HCT116 (cell line): ENCODE measurements at regions not wholly inside any gene's neighbourhood (a gene's known extent, or its start where the extent isn't known, plus 50 kb on each side); places are given as distances from the start of the nearest gene placed in this dataset.

Source experiments
- ATAC-seq: fragments of 200-7000 bp; cut with Tn5 transposase; 2 replicates; pipeline ENCODE4 v1.9.1; 2020; ENCODE audit warnings: mild to moderate bottlenecking, moderate library complexity
- BruUV-seq: library from RNA; stranded (reverse); fragments of 400-500 nt; replicated peaks from 2 replicates; lab custom pipeline; 2021; lab: Mats Ljungman, UMichigan
- CTCF ChIA-PET: fragments of 300-600 bp; sonication (Branson Sonifier 250); formaldehyde crosslinking; loops from one replicate; lab custom pipeline; 2021; ENCODE audit warnings: antibody characterized with exemption; lab: Charles Lee
- POLR2A ChIA-PET: fragments of 300-600, 350-600 bp; sonication (Branson Sonifier 250); formaldehyde crosslinking; loops from one replicate; lab custom pipeline; 2021; ENCODE audit warnings: antibody characterized with exemption; lab: Charles Lee
- RAD21 ChIA-PET, 2 experiments: fragments of 300-600 bp; sonication (Branson Sonifier 250); formaldehyde crosslinking; loops; one replicate each; lab custom pipeline; 2023; ENCODE audit warnings: low total read pairs in 2 of 2; ENCODE audit not compliant: uncharacterized antibody in 2 of 2, unreplicated experiment in 2 of 2, low non-redundant PET in 1 of 2; lab: Charles Lee
- DNase-seq: peaks from one replicate; pipeline ENCODE4 v3.0.0-alpha.2; 2010; ENCODE audit warnings: low read depth, low spot score
- H2AFZ ChIP-seq: fragments of 200-600 bp; shearing (Covaris generic), sonication (generic); 2 replicates; pipeline ENCODE4 v1.6.1; 2017; ENCODE audit warnings: low read depth, mixed run types, mixed read lengths, antibody characterized with exemption, low read length; ENCODE audit not compliant: poor library complexity, severe bottlenecking
- H3K27ac ChIP-seq: 2 replicates; pipeline ENCODE4 v1.5.1; 2012; ENCODE audit warnings: low read depth, low read length
- H3K27me3 ChIP-seq: fragments of 200-600 bp; sonication (generic); 2 replicates; pipeline ENCODE4 v1.6.1; 2016; ENCODE audit warnings: mixed run types, low read length, mixed read lengths; ENCODE audit not compliant: insufficient read depth
- H3K36me3 ChIP-seq, 2 experiments: fragments of 200-500 bp in 1 of 2; fragments of 200-600 bp in 1 of 2; sonication (Bioruptor generic) in 1 of 2; sonication (generic) in 1 of 2; 2 replicates each; pipeline versions ENCODE4 v1.5.1 to v1.6.1; 2014 to 2016; ENCODE audit warnings: low read length in 2 of 2, inconsistent platforms in 1 of 2, mixed read lengths in 1 of 2, mixed run types in 1 of 2; ENCODE audit not compliant: insufficient read depth in 2 of 2, control insufficient read depth in 1 of 2
- H3K4me1 ChIP-seq, 2 experiments: fragments of 200-600 bp in 1 of 2; sonication (generic) in 1 of 2; 2 replicates each; pipeline versions ENCODE4 v1.5.1 to v1.6.1; 2012 to 2017; ENCODE audit warnings: low read length in 2 of 2, inconsistent platforms in 1 of 2, mild to moderate bottlenecking in 1 of 2, mixed read lengths in 1 of 2, mixed run types in 1 of 2, moderate library complexity in 1 of 2; ENCODE audit not compliant: insufficient read depth in 2 of 2, control insufficient read depth in 1 of 2
- H3K4me2 ChIP-seq: fragments of 200-600 bp; sonication (generic); 2 replicates; pipeline ENCODE4 v1.6.1; 2017; ENCODE audit warnings: mixed run types, low read length, mixed read lengths
- H3K4me3 ChIP-seq, 2 experiments: fragments of 200-600 bp in 1 of 2; sonication (generic) in 1 of 2; replicated peaks in 1 of 2; 2 replicates each; pipeline ENCODE4 v1.5.1; 2011 to 2016; ENCODE audit warnings: low read length in 2 of 2, control low read depth in 1 of 2, low read depth in 1 of 2, mild to moderate bottlenecking in 1 of 2, mixed read lengths in 1 of 2, mixed run types in 1 of 2
- H3K79me2 ChIP-seq: fragments of 200-600 bp; sonication (generic); 2 replicates; pipeline ENCODE4 v1.6.1; 2017; ENCODE audit warnings: mild to moderate bottlenecking, mixed run types, low read length, moderate library complexity, mixed read lengths; ENCODE audit not compliant: insufficient read depth
- H3K9ac ChIP-seq: fragments of 200-600 bp; sonication (generic); 2 replicates; pipeline ENCODE4 v1.6.1; 2016; ENCODE audit warnings: low read length, mixed read lengths
- H3K9me2 ChIP-seq: fragments of 200-600 bp; sonication (generic), shearing (Covaris generic); 2 replicates; pipeline ENCODE4 v1.6.1; 2017; ENCODE audit warnings: mixed run types, mild to moderate bottlenecking, moderate library complexity; ENCODE audit not compliant: insufficient read depth
- H3K9me3 ChIP-seq, 2 experiments: fragments of 200-500 bp in 1 of 2; fragments of 200-600 bp in 1 of 2; sonication (Bioruptor generic) in 1 of 2; sonication (generic) in 1 of 2; 2 replicates each; pipeline ENCODE4 v1.6.1; 2014 to 2017; ENCODE audit warnings: low read length in 2 of 2, mixed read lengths in 2 of 2, inconsistent platforms in 1 of 2, low read depth in 1 of 2, mild to moderate bottlenecking in 1 of 2, mixed run types in 1 of 2, moderate library complexity in 1 of 2; ENCODE audit not compliant: control insufficient read depth in 1 of 2, insufficient read depth in 1 of 2
- H4K20me1 ChIP-seq: fragments of 200-600 bp; sonication (generic), shearing (Covaris generic); 2 replicates; pipeline ENCODE4 v1.6.1; 2017; ENCODE audit warnings: mixed run types, mild to moderate bottlenecking, moderate library complexity; ENCODE audit not compliant: insufficient read depth
- CBX3 ChIP-seq: IDR thresholded peaks from 2 replicates; pipeline ENCODE4 v1.6.1; 2012; ENCODE audit warnings: low read depth
- EGR1 ChIP-seq: IDR thresholded peaks from 2 replicates; pipeline ENCODE4 v1.6.1; 2012; ENCODE audit warnings: low read depth
- ELF1 ChIP-seq: IDR thresholded peaks from 2 replicates; pipeline ENCODE4 v1.6.1; 2012; ENCODE audit warnings: low read depth, borderline replicate concordance
- EZH2phosphoT487 ChIP-seq: fragments of 200-600 bp; IDR thresholded peaks from 2 replicates; pipeline ENCODE4 v1.6.1; 2018; ENCODE audit warnings: antibody characterized with exemption, borderline replicate concordance
- FOSL1 ChIP-seq: IDR thresholded peaks from 2 replicates; pipeline ENCODE4 v1.6.1; 2012; ENCODE audit warnings: low read depth
- JUND ChIP-seq: IDR thresholded peaks from 2 replicates; pipeline ENCODE4 v1.6.1; 2012
- POLR2AphosphoS5 ChIP-seq: IDR thresholded peaks from 2 replicates; pipeline ENCODE4 v1.6.1; 2011; ENCODE audit warnings: mild to moderate bottlenecking, low read depth, low read length, moderate library complexity
- RAD21 ChIP-seq: IDR thresholded peaks from 2 replicates; pipeline ENCODE4 v1.6.1; 2012; ENCODE audit warnings: low read depth, mild to moderate bottlenecking
- SIN3A ChIP-seq: IDR thresholded peaks from 2 replicates; pipeline ENCODE4 v1.6.1; 2012; ENCODE audit warnings: low read depth
- SP1 ChIP-seq: IDR thresholded peaks from 2 replicates; pipeline ENCODE4 v1.6.1; 2012; ENCODE audit warnings: low read depth
- SRF ChIP-seq: IDR thresholded peaks from 2 replicates; pipeline ENCODE4 v1.6.1; 2012; ENCODE audit warnings: low read depth
- YY1 ChIP-seq: IDR thresholded peaks from 2 replicates; pipeline ENCODE4 v1.6.1; 2011; ENCODE audit warnings: low read length, low read depth, moderate library complexity, mild to moderate bottlenecking; ENCODE audit not compliant: insufficient replicate concordance; ENCODE audit errors: extremely low read depth
- ZFX ChIP-seq: fragments of 450-650 bp; IDR thresholded peaks from 2 replicates; pipeline ENCODE4 v1.6.1; 2017
- ZNF274 ChIP-seq: fragments of 200-500 bp; sonication (Bioruptor generic); IDR thresholded peaks from 2 replicates; pipeline ENCODE4 v1.6.1; 2014; ENCODE audit warnings: mild to moderate bottlenecking, low read depth, low read length, inconsistent platforms
- intact Hi-C: fragments of 100-400 bp; cut with micrococcal nuclease; formaldehyde crosslinking; loops from 2 replicates; pipeline ENCODE4 v1.10.0; 2022
- TF ChIP-seq, protein P1 (sequence below): IDR thresholded peaks from 2 replicates; pipeline ENCODE4 v1.6.1; 2011; ENCODE audit warnings: mild to moderate bottlenecking, low read length, moderate library complexity; ENCODE audit not compliant: insufficient replicate concordance; ENCODE audit errors: extremely low read depth
- TF ChIP-seq, protein P2 (sequence below), 3 experiments: fragments of 200-600 bp in 1 of 3; sonication (generic) in 1 of 3; IDR thresholded peaks in 2 of 3; conservative IDR thresholded peaks in 1 of 3; 2 replicates each; pipeline ENCODE4 v1.5.1; 2012 to 2017; ENCODE audit warnings: low read depth in 2 of 3, low read length in 2 of 3, antibody characterized with exemption in 1 of 3, borderline replicate concordance in 1 of 3, control low read depth in 1 of 3, mild to moderate bottlenecking in 1 of 3, mixed read lengths in 1 of 3, mixed run types in 1 of 3, moderate library complexity in 1 of 3; ENCODE audit not compliant: insufficient read depth in 1 of 3
- TF ChIP-seq, protein P3 (sequence below): IDR thresholded peaks from 2 replicates; pipeline ENCODE4 v1.6.1; 2012
- TF ChIP-seq, protein P4 (sequence below): IDR thresholded peaks from 2 replicates; pipeline ENCODE4 v1.6.1; 2012
- TF ChIP-seq, protein P5 (sequence below): IDR thresholded peaks from 2 replicates; pipeline ENCODE4 v1.6.1; 2012; ENCODE audit warnings: low read depth

DNA sequence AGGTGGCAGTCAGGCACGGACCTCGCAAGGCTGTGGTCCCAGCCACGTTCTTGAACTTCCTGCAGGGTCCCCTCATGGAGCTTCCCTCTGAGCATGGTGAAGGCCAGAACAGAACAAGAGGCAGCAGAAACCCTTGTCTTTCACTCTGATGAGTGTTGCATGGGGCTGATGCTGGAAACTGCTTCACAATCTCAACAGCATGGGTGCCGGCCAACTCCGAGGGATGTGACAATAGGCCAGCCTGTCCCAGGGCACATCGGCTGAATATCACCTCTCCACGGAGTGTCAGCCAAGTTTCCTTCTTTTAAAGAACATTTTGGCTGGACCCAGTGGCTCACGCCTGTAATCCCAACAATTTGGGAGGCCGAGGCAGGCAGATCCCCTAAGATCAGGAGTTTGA is 173.9 kb downstream of the FOXO1 start (continued):
- TF ChIP-seq, protein P1, sequence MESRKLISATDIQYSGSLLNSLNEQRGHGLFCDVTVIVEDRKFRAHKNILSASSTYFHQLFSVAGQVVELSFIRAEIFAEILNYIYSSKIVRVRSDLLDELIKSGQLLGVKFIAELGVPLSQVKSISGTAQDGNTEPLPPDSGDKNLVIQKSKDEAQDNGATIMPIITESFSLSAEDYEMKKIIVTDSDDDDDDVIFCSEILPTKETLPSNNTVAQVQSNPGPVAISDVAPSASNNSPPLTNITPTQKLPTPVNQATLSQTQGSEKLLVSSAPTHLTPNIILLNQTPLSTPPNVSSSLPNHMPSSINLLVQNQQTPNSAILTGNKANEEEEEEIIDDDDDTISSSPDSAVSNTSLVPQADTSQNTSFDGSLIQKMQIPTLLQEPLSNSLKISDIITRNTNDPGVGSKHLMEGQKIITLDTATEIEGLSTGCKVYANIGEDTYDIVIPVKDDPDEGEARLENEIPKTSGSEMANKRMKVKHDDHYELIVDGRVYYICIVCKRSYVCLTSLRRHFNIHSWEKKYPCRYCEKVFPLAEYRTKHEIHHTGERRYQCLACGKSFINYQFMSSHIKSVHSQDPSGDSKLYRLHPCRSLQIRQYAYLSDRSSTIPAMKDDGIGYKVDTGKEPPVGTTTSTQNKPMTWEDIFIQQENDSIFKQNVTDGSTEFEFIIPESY: no peak
- TF ChIP-seq SP1: no peak
- no peak for TF ChIP-seq EGR1
- TF ChIP-seq, protein P2, sequence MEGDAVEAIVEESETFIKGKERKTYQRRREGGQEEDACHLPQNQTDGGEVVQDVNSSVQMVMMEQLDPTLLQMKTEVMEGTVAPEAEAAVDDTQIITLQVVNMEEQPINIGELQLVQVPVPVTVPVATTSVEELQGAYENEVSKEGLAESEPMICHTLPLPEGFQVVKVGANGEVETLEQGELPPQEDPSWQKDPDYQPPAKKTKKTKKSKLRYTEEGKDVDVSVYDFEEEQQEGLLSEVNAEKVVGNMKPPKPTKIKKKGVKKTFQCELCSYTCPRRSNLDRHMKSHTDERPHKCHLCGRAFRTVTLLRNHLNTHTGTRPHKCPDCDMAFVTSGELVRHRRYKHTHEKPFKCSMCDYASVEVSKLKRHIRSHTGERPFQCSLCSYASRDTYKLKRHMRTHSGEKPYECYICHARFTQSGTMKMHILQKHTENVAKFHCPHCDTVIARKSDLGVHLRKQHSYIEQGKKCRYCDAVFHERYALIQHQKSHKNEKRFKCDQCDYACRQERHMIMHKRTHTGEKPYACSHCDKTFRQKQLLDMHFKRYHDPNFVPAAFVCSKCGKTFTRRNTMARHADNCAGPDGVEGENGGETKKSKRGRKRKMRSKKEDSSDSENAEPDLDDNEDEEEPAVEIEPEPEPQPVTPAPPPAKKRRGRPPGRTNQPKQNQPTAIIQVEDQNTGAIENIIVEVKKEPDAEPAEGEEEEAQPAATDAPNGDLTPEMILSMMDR (IDR thresholded peaks at IDR 0.05 in 2 of 3, conservative IDR thresholded peaks at IDR 0.05 in 1 of 3; ENCODE audit: borderline replicate concordance in 1 of 3, insufficient read depth in 1 of 3, low read depth in 2 of 3, low read length in 2 of 3): no peak
- TF ChIP-seq SRF: no peak
- TF ChIP-seq FOSL1: no peak

DNA sequence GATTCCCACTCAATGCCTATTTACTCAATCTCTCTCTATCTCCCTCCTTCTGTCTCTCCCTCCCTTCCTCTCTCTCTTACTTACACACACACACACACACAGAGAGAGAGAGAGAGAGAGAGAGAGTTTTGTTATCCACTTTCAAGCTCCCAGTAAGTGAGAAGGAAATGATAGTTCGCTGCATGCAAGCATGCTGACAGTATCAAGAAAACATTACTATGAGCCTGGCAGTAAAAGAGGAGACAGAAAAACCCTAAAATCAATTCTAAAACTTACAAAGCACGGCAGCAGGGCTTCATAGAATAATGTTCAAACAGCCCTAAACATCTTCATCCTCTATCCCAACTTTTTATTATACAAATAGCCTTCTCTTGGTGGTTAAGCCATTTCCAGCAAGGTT is 171.9 kb downstream of the FOXO1 start:
- H3K4me3 ChIP-seq: no peak overlapping the region
- H4K20me1 ChIP-seq: no peaks in the 10 kb centered on the region
- BruUV-seq: no TSS peak
- RAD21 ChIA-PET: no interaction called here
- H3K4me1 ChIP-seq: peaks cover 0 to 7% of the 10 kb centered on the region in 2 experiments; a peak in 1 of 4 replicates
- H2AFZ ChIP-seq: no peak overlapping the region
- TF ChIP-seq RAD21: no peak
- no peak for TF ChIP-seq ELF1
- TF ChIP-seq SIN3A: no peak
- no peak for TF ChIP-seq JUND
- TF ChIP-seq, protein P3, sequence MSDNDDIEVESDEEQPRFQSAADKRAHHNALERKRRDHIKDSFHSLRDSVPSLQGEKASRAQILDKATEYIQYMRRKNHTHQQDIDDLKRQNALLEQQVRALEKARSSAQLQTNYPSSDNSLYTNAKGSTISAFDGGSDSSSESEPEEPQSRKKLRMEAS: no peak
- TF ChIP-seq ZNF274: no peak
- no peak for TF ChIP-seq ZFX
- no peak for TF ChIP-seq CBX3
- TF ChIP-seq EGR1: no peak
- TF ChIP-seq SP1: no peak
- TF ChIP-seq YY1: no peak
- TF ChIP-seq POLR2AphosphoS5: no peak
- TF ChIP-seq EZH2phosphoT487: no peak
- no peak for TF ChIP-seq SRF
- TF ChIP-seq, protein P4, sequence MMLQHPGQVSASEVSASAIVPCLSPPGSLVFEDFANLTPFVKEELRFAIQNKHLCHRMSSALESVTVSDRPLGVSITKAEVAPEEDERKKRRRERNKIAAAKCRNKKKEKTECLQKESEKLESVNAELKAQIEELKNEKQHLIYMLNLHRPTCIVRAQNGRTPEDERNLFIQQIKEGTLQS: no peak
- TF ChIP-seq, protein P5, sequence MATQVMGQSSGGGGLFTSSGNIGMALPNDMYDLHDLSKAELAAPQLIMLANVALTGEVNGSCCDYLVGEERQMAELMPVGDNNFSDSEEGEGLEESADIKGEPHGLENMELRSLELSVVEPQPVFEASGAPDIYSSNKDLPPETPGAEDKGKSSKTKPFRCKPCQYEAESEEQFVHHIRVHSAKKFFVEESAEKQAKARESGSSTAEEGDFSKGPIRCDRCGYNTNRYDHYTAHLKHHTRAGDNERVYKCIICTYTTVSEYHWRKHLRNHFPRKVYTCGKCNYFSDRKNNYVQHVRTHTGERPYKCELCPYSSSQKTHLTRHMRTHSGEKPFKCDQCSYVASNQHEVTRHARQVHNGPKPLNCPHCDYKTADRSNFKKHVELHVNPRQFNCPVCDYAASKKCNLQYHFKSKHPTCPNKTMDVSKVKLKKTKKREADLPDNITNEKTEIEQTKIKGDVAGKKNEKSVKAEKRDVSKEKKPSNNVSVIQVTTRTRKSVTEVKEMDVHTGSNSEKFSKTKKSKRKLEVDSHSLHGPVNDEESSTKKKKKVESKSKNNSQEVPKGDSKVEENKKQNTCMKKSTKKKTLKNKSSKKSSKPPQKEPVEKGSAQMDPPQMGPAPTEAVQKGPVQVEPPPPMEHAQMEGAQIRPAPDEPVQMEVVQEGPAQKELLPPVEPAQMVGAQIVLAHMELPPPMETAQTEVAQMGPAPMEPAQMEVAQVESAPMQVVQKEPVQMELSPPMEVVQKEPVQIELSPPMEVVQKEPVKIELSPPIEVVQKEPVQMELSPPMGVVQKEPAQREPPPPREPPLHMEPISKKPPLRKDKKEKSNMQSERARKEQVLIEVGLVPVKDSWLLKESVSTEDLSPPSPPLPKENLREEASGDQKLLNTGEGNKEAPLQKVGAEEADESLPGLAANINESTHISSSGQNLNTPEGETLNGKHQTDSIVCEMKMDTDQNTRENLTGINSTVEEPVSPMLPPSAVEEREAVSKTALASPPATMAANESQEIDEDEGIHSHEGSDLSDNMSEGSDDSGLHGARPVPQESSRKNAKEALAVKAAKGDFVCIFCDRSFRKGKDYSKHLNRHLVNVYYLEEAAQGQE: no peak
- TF ChIP-seq FOSL1: no peak
- CTCF ChIA-PET: no interaction called here
- no peak overlapping the region for H3K27ac ChIP-seq
- ATAC-seq: no peak
- H3K9ac ChIP-seq: no peak overlapping the region
- H3K9me3 ChIP-seq: no peaks in the 10 kb centered on the region
- no peaks in the 10 kb centered on the region for H3K36me3 ChIP-seq
- DNase-seq: no peak
- H3K9me2 ChIP-seq: no peaks in the 10 kb centered on the region
- H3K4me2 ChIP-seq: no peak overlapping the region
- intact Hi-C loops: no loop called here
- POLR2A ChIA-PET: no interaction called here
- H3K27me3 ChIP-seq: no peaks in the 10 kb centered on the region
- H3K79me2 ChIP-seq: no peaks in the 10 kb centered on the region
